Prostate gland (tissue), 2 donors: ENCODE measurements at regions not wholly inside any gene's neighbourhood (a gene's known extent, or its start where the extent isn't known, plus 50 kb on each side); places are given as distances from the start of the nearest gene placed in this dataset.

Experiments used
- DNase-seq: peaks from one replicate; pipeline ENCODE4 v3.0.0-alpha.2; 2019; ENCODE audit warnings: low spot score
- H3K27ac ChIP-seq, 2 donors: fragments of 200-600 bp; sonication (generic); 2 replicates each; pipeline ENCODE4 v1.5.1; 2017 to 2019
- H3K27me3 ChIP-seq: fragments of 200-600 bp; sonication (generic); replicated peaks from 2 replicates; pipeline ENCODE4 v1.5.1; 2019; ENCODE audit not compliant: insufficient read depth
- H3K36me3 ChIP-seq, 2 donors: fragments of 200-600 bp; sonication (generic); 1 replicate in 1 of 2; 2 replicates in 1 of 2; pipeline versions ENCODE4 v1.5.1 to v1.8.1; 2017 to 2019
- H3K4me1 ChIP-seq: fragments of 200-600 bp; sonication (generic); replicated peaks from 2 replicates; pipeline ENCODE4 v1.5.1; 2019
- H3K4me3 ChIP-seq, 2 donors: fragments of 200-600 bp; sonication (generic); 2 replicates each; pipeline ENCODE4 v1.5.1; 2017 to 2019
- H3K9me3 ChIP-seq: fragments of 200-600 bp; sonication (generic); 2 replicates; pipeline ENCODE4 v1.5.1; 2017
- CTCF ChIP-seq, 4 experiments: fragments of 200-600 bp in 2 of 4; fragments of 450-650 bp in 2 of 4; sonication (generic) in 2 of 4; IDR thresholded peaks; 1 replicate in 3 of 4; 2 replicates in 1 of 4; pipeline ENCODE4 v1.5.1; 2016 to 2019; ENCODE audit warnings: antibody characterized with exemption in 4 of 4, mild to moderate bottlenecking in 2 of 4, moderate library complexity in 2 of 4
- POLR2A ChIP-seq: fragments of 450-650 bp; IDR thresholded peaks from one replicate; pipeline ENCODE4 v1.6.1; 2016; ENCODE audit warnings: antibody characterized with exemption, mild to moderate bottlenecking
- POLR2AphosphoS5 ChIP-seq: sonication (generic); formaldehyde crosslinking; IDR thresholded peaks from one replicate; pipeline ENCODE4 v1.6.1; 2017; ENCODE audit warnings: antibody characterized with exemption
- WGBS: methylation state at CpG from one replicate; pipeline ENCODE4 v1.1.5; 2018; 5-methylcytosine and 5-hydroxymethylcytosine counted together
- intact Hi-C: fragments of 100-400 bp; cut with DNase I; formaldehyde crosslinking; loops from one replicate; pipeline ENCODE4 v1.14.2; 2022

- WGBS, result 19% methylated on average over 5 of the region's 5 CpGs
- Histone ChIP-seq H3K4me3 (no peak overlapping the region), H3K9me3 (no peaks in the 10 kb centered on the region), H3K27me3 (no peaks in the 10 kb centered on the region), H3K27ac (no peak overlapping the region), H3K36me3 (no peaks in the 10 kb centered on the region), H3K4me1 (no peaks in the 10 kb centered on the region)
- DNase-seq, result no peak
- intact Hi-C loops, result no loop called here
- TF ChIP-seq CTCF (IDR thresholded peaks at IDR 0.05) (peak in 3 of 4 experiments; percentile 9 to 19 (median 9)), POLR2AphosphoS5 (no peak), POLR2A (no peak)
These were observed 88.4 kb upstream of the ZNF492 start for GRCh38 chr19:22545751-22546150.

GRCh38 chr19:22533761-22534160 lies 100.4 kb upstream of the ZNF492 start:
- Histone ChIP-seq H3K27ac (no peak overlapping the region), H3K4me1 (no peaks in the 10 kb centered on the region), H3K27me3 (no peaks in the 10 kb centered on the region), H3K36me3 (no peaks in the 10 kb centered on the region), H3K4me3 (no peak overlapping the region), H3K9me3 (no peaks in the 10 kb centered on the region)
- TF ChIP-seq POLR2AphosphoS5 (no peak), CTCF (IDR thresholded peaks at IDR 0.05) (no peak), POLR2A (no peak)
- WGBS, result 96% methylated on average over 5 of the region's 5 CpGs
- no peak for DNase-seq
- intact Hi-C loops, result no loop called here

- 3% methylated on average over 36 of the region's 43 CpGs for WGBS
These were observed 101.5 kb upstream of the ZNF492 start for GRCh38 chr19:22532388-22533300.

GRCh38 chr19:22530042-22530441 lies 104.1 kb upstream of the ZNF492 start:
- 88% methylated on average over 4 of the region's 4 CpGs for WGBS
- TF ChIP-seq POLR2A (no peak), POLR2AphosphoS5 (no peak), CTCF (IDR thresholded peaks at IDR 0.05) (no peak)
- no peak for DNase-seq
- Histone ChIP-seq H3K4me3 (no peak overlapping the region), H3K4me1 (no peaks in the 10 kb centered on the region), H3K9me3 (no peaks in the 10 kb centered on the region), H3K27ac (no peak overlapping the region), H3K36me3 (no peaks in the 10 kb centered on the region), H3K27me3 (no peaks in the 10 kb centered on the region)
- intact Hi-C loops, result no loop called here

More at GRCh38 chr19:22532388-22533300, 101.5 kb upstream of the ZNF492 start:
- intact Hi-C loops, result no loop called here
- Histone ChIP-seq H3K27ac (no peak overlapping the region), H3K9me3 (no peaks in the 10 kb centered on the region), H3K36me3 (no peaks in the 10 kb centered on the region), H3K4me1 (no peaks in the 10 kb centered on the region), H3K27me3 (no peaks in the 10 kb centered on the region), H3K4me3 (peak overlapping the region in 1 of 2 donors; percentile 10)
- peak; percentile 53 for DNase-seq
- TF ChIP-seq CTCF (IDR thresholded peaks at IDR 0.05) (no peak), POLR2A (no peak), POLR2AphosphoS5 (no peak)

GRCh38 chr19:22528956-22529355 lies 105.2 kb upstream of the ZNF492 start:
- no peak for DNase-seq
- no peaks in the 10 kb centered on the region for H3K4me1 ChIP-seq
- H3K36me3 ChIP-seq, result no peaks in the 10 kb centered on the region
- 70% methylated on average over 8 of the region's 8 CpGs for WGBS
- TF ChIP-seq CTCF (IDR thresholded peaks at IDR 0.05), result no peak
- H3K9me3 ChIP-seq, result no peaks in the 10 kb centered on the region
- no peak overlapping the region for H3K4me3 ChIP-seq
- H3K27me3 ChIP-seq, result no peaks in the 10 kb centered on the region
- no peak overlapping the region for H3K27ac ChIP-seq
- intact Hi-C loops, result no loop called here
